ENCODE measurements at regions not wholly inside any gene's neighbourhood (a gene's known extent, or its start where the extent isn't known, plus 50 kb on each side); places are given as distances from the start of the nearest gene placed in this dataset.

DNA sequence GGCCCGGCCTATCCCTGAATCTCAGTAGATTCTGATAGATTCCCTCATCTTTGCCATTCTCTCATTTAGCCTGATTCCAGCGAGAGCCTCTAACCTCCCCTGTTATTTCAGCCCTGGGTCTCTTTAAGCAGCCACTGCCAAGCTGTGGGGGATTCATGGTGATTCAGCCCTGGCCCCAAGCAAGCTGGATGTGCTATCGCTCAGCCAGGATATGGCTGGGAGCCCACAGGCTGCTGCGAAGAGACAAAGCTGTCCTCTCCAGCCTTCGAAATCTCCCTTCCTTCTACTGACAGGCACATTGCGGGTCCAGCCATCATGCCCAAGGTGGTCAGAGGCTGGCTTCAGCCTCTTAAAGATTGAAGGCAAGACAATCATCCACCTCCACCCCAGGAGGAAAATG lies 394.1 kb downstream of the SOX9 start:
- 93% methylated on average over 6 of the region's 6 CpGs for WGBS
- no peak for DNase-seq (ENCODE audit: low read depth in 6 of 9, low spot score in 9 of 9)
- no peaks in the 10 kb centered on the region for H3K36me3 ChIP-seq (ENCODE audit: control insufficient read depth in 2 of 2, insufficient read depth in 2 of 2, low read length in 1 of 2)
- H3K4me3 ChIP-seq (ENCODE audit: low read length in 2 of 2) = no peak overlapping the region
- H3K27me3 ChIP-seq (ENCODE audit: control insufficient read depth in 2 of 2, insufficient read depth in 1 of 2, low read length in 1 of 2) = peaks cover 0 to 16% of the 10 kb centered on the region in 2 donors
- no peaks in the 10 kb centered on the region for H3K9me3 ChIP-seq (ENCODE audit: control insufficient read depth in 2 of 2, insufficient read depth in 1 of 2, low read length in 1 of 2)
- peaks cover 0 to 7% of the 10 kb centered on the region in 2 donors for H3K4me1 ChIP-seq (ENCODE audit: control insufficient read depth in 2 of 2, insufficient read depth in 2 of 2, low read length in 2 of 2)
- H3K27ac ChIP-seq (ENCODE audit: low read depth in 1 of 2, low read length in 1 of 2) = no peak overlapping the region

DNA sequence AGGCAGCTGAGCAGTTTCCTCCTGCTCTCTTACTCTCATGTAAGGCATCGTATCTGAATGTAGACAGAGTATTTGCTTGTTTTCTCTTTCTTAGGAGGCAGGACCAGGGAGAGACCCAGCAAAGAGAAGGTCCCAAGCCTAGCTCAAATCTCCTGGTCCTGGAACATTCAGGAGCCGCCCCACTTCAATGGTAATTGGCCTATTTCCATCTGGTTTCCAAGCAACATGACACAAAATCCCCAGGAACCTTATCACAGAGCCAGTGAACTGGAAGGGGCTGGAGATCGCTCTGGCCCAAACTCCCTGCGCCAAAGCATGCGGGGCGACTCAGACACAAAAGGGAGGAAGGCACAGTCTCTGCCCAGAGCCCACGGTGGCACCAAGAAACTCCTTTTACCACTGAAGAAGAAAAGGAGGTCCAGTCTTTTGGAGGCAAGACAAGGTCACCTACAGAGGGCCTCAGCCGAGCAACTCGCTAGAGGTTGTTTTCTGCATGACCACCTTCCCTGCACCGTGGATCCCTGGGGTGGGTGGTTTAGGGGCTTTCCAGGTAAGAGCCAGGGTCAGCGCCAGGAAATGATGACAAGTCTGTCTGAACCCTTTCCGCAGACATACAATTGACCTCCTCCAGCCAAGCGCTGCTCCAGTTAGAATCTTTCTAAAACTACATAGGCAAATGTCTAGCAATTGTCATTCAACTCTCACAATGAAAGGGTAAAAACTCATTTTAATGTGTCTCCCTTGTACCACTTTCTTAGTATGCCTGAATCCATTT lies 394.7 kb downstream of the SOX9 start:
- DNase-seq (ENCODE audit: low read depth in 6 of 9, low spot score in 9 of 9) = no peak

DNA sequence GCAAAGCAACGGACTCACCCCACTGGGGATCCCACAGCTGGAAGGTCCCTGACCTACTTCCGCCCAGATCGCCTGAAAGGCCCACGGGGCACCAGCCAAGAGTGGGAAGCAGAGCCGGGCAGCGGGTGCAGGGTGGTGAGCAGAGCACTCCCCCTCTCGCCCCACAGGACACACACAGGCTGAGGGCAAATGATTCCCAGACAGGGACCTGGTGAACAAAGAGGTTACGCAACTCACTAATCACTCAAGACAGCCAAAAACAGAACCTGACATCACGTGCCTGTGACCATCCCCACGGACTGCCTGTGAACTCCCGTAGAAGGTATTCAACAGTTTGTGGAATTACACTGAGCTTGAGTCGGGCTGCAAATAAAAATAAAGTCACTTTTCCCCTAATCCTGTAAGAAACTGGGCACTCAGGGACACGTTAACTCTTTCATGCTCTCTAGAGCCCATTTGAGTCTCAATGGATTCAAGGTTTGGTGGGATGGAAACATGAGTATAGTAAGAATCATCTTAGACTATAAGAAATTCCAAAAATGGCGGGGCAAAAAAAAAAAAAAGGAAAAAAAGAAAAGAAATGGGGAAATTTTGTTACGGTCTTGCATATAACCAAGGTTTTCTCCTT lies 396.1 kb downstream of the SOX9 start:
- Histone ChIP-seq H3K9me3 (ENCODE audit: control insufficient read depth in 2 of 2, insufficient read depth in 1 of 2, low read length in 1 of 2) (no peaks in the 10 kb centered on the region), H3K36me3 (ENCODE audit: control insufficient read depth in 2 of 2, insufficient read depth in 2 of 2, low read length in 1 of 2) (no peaks in the 10 kb centered on the region), H3K27ac (ENCODE audit: low read depth in 1 of 2, low read length in 1 of 2) (no peak overlapping the region), H3K27me3 (ENCODE audit: control insufficient read depth in 2 of 2, insufficient read depth in 1 of 2, low read length in 1 of 2) (peaks cover 0 to 16% of the 10 kb centered on the region in 2 donors), H3K4me1 (ENCODE audit: control insufficient read depth in 2 of 2, insufficient read depth in 2 of 2, low read length in 2 of 2) (peaks cover 0 to 7% of the 10 kb centered on the region in 2 donors), H3K4me3 (ENCODE audit: low read length in 2 of 2) (no peak overlapping the region)
- DNase-seq (ENCODE audit: low read depth in 6 of 9, low spot score in 9 of 9) = no peak
- WGBS = 75% methylated on average over 15 of the region's 15 CpGs

More for the DNA sequence above, 394.7 kb downstream of the SOX9 start:
- Histone ChIP-seq H3K36me3 (ENCODE audit: control insufficient read depth in 2 of 2, insufficient read depth in 2 of 2, low read length in 1 of 2) (no peaks in the 10 kb centered on the region), H3K27ac (ENCODE audit: low read depth in 1 of 2, low read length in 1 of 2) (no peak overlapping the region), H3K4me1 (ENCODE audit: control insufficient read depth in 2 of 2, insufficient read depth in 2 of 2, low read length in 2 of 2) (peaks cover 0 to 7% of the 10 kb centered on the region in 2 donors), H3K4me3 (ENCODE audit: low read length in 2 of 2) (no peak overlapping the region), H3K27me3 (ENCODE audit: control insufficient read depth in 2 of 2, insufficient read depth in 1 of 2, low read length in 1 of 2) (peaks cover 0 to 16% of the 10 kb centered on the region in 2 donors), H3K9me3 (ENCODE audit: control insufficient read depth in 2 of 2, insufficient read depth in 1 of 2, low read length in 1 of 2) (no peaks in the 10 kb centered on the region)
- 87% methylated on average over 13 of the region's 13 CpGs for WGBS

DNA sequence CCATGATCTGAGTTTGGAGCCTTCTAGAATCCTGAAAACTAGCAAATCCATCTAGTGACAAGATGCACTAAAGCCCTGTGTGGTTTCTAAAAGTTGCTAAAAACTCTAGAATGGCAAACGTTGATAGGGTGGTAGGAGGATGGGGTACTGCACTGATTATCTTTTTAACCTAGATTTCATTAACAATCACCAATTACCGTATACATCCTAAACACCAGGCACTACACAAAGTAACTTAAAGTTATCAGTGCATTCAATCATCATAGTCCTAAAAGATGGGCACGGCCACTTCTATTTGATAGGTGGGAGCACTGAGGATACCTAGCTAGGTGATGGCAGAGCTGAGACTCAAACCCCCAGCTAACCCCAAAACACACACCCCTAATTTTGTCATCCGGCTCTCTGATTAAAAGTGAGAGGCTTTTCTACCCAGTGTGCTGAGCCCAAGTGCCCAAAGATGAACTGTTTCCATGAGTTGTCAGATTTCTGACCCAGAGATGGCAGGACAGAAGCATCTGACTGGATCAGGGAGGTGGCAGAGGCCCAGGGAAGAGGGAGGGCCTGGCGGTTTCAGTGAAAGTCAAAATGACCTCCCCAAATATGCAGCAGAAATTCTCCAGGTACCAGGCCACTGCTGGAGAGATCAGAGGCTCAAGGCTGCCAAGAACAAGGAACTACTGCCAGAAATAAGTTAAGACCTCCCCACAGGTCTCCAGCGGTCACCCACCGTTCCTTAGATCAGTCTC lies 396.8 kb downstream of the SOX9 start:
- no peaks in the 10 kb centered on the region for H3K36me3 ChIP-seq (ENCODE audit: control insufficient read depth in 2 of 2, insufficient read depth in 2 of 2, low read length in 1 of 2)
- H3K27me3 ChIP-seq (ENCODE audit: control insufficient read depth in 2 of 2, insufficient read depth in 1 of 2, low read length in 1 of 2) = peaks cover 0 to 16% of the 10 kb centered on the region in 2 donors
- WGBS = 75% methylated on average over 7 of the region's 7 CpGs
- DNase-seq (ENCODE audit: low read depth in 6 of 9, low spot score in 9 of 9) = no peak
- H3K4me3 ChIP-seq (ENCODE audit: low read length in 2 of 2) = no peak overlapping the region
- H3K27ac ChIP-seq (ENCODE audit: low read depth in 1 of 2, low read length in 1 of 2) = no peak overlapping the region
- peaks cover 0 to 7% of the 10 kb centered on the region in 2 donors for H3K4me1 ChIP-seq (ENCODE audit: control insufficient read depth in 2 of 2, insufficient read depth in 2 of 2, low read length in 2 of 2)
- H3K9me3 ChIP-seq (ENCODE audit: control insufficient read depth in 2 of 2, insufficient read depth in 1 of 2, low read length in 1 of 2) = no peaks in the 10 kb centered on the region

DNA sequence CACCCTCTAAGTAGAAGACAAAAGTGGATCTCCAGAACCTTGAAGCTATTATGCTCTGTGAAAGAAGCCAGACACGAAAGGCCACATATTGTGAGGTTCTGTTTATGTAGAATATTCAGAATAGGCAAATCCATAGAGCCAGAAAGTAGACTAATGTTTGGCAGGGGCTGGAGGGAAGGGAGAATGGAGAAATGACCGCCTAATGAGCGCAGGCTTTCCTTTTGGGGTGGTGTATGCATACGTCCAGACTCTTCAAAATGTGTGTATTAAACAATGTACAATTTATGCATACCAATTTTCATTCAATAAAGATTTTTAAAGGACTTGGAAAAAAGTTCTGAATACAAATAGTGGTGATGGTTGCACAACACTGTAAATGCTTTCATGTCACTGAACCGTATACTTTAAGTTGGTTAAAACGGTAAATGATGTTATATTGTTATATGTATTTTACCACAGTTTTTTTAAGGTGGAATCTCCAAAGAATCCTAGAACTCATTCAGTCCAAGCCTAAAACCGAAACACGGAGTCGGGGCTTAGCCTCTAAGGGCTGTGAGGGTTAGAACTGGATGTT lies 397.4 kb downstream of the SOX9 start:
- no peaks in the 10 kb centered on the region for H3K9me3 ChIP-seq (ENCODE audit: control insufficient read depth in 2 of 2, insufficient read depth in 1 of 2, low read length in 1 of 2)
- 90% methylated on average over 9 of the region's 9 CpGs for WGBS
- no peak overlapping the region for H3K27ac ChIP-seq (ENCODE audit: low read depth in 1 of 2, low read length in 1 of 2)
- peaks cover 0 to 7% of the 10 kb centered on the region in 2 donors for H3K4me1 ChIP-seq (ENCODE audit: control insufficient read depth in 2 of 2, insufficient read depth in 2 of 2, low read length in 2 of 2)
- no peak for DNase-seq (ENCODE audit: low read depth in 6 of 9, low spot score in 9 of 9)
- no peak overlapping the region for H3K4me3 ChIP-seq (ENCODE audit: low read length in 2 of 2)
- H3K27me3 ChIP-seq (ENCODE audit: control insufficient read depth in 2 of 2, insufficient read depth in 1 of 2, low read length in 1 of 2) = peaks cover 0 to 16% of the 10 kb centered on the region in 2 donors
- no peaks in the 10 kb centered on the region for H3K36me3 ChIP-seq (ENCODE audit: control insufficient read depth in 2 of 2, insufficient read depth in 2 of 2, low read length in 1 of 2)

DNA sequence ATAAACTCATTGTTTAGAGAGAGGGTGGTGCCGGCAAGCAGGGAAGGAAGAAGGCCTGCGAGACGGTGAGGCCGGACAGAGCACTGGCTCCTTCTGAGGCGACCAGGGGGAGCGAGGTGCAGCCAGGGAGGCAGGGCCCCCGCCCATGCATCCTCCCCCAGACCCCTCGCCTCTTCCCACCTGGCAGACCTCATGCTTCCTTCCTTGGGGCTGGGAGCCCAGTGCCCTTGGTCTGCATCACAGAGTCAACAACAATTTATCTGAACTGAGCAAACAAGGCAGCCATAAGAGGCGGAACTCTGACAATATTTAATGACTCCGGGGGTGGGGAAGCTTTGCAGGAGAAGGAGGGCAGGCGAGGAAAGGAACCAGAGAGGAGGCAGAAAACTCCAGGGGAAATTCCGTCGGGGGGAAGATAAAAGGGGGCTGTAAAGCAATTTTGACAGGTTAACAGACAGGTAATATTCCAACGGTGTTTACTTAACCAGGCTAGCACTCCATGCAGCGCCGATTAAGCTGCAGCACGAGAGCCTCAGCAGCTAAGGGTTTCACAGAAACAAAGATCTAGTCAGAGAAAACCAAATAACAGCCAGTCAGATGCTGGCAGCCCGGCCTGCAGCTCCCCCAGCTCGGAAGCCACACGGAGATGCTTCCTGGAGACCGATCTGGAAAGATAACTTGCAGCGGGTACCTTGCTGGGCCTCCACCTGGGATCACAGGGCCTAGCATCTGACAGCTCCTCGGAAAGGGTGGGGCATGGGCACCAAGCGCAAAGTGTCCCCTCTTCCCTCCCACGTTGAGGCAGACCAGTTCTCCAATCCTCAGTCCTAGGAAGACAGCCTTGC lies 398.2 kb downstream of the SOX9 start:
- no peak overlapping the region for H3K4me3 ChIP-seq (ENCODE audit: low read length in 2 of 2)
- 39% methylated on average over 25 of the region's 25 CpGs for WGBS
- no peaks in the 10 kb centered on the region for H3K9me3 ChIP-seq (ENCODE audit: control insufficient read depth in 2 of 2, insufficient read depth in 1 of 2, low read length in 1 of 2)
- peaks cover 0 to 7% of the 10 kb centered on the region in 2 donors for H3K4me1 ChIP-seq (ENCODE audit: control insufficient read depth in 2 of 2, insufficient read depth in 2 of 2, low read length in 2 of 2)
- no peak for DNase-seq (ENCODE audit: low read depth in 6 of 9, low spot score in 9 of 9)
- H3K36me3 ChIP-seq (ENCODE audit: control insufficient read depth in 2 of 2, insufficient read depth in 2 of 2, low read length in 1 of 2) = no peaks in the 10 kb centered on the region
- peaks cover 0 to 16% of the 10 kb centered on the region in 2 donors for H3K27me3 ChIP-seq (ENCODE audit: control insufficient read depth in 2 of 2, insufficient read depth in 1 of 2, low read length in 1 of 2)
- no peak overlapping the region for H3K27ac ChIP-seq (ENCODE audit: low read depth in 1 of 2, low read length in 1 of 2)

DNA sequence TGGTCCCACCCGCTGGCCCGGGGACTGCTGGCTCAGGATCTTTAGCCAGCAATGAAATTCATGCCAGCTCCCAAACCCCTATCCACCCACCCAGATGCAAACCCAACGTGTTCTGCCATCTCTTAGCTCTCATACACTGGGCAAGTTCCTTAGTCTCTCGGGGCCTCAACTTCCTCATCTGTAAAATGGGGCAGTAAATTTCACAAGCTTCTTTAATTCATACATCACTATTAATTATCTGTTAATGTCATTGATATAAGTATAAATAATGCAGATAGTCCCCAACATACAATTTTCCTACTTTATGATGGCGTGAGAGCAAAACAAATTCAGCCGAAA lies 398.7 kb downstream of the SOX9 start:
- H3K4me3 ChIP-seq (ENCODE audit: low read length in 2 of 2) = no peak overlapping the region
- WGBS = 84% methylated on average over 6 of the region's 6 CpGs
- no peaks in the 10 kb centered on the region for H3K36me3 ChIP-seq (ENCODE audit: control insufficient read depth in 2 of 2, insufficient read depth in 2 of 2, low read length in 1 of 2)
- H3K4me1 ChIP-seq (ENCODE audit: control insufficient read depth in 2 of 2, insufficient read depth in 2 of 2, low read length in 2 of 2) = peaks cover 0 to 7% of the 10 kb centered on the region in 2 donors
- peaks cover 0 to 16% of the 10 kb centered on the region in 2 donors for H3K27me3 ChIP-seq (ENCODE audit: control insufficient read depth in 2 of 2, insufficient read depth in 1 of 2, low read length in 1 of 2)
- H3K9me3 ChIP-seq (ENCODE audit: control insufficient read depth in 2 of 2, insufficient read depth in 1 of 2, low read length in 1 of 2) = no peaks in the 10 kb centered on the region
- no peak for DNase-seq (ENCODE audit: low read depth in 6 of 9, low spot score in 9 of 9)
- no peak overlapping the region for H3K27ac ChIP-seq (ENCODE audit: low read depth in 1 of 2, low read length in 1 of 2)

DNA sequence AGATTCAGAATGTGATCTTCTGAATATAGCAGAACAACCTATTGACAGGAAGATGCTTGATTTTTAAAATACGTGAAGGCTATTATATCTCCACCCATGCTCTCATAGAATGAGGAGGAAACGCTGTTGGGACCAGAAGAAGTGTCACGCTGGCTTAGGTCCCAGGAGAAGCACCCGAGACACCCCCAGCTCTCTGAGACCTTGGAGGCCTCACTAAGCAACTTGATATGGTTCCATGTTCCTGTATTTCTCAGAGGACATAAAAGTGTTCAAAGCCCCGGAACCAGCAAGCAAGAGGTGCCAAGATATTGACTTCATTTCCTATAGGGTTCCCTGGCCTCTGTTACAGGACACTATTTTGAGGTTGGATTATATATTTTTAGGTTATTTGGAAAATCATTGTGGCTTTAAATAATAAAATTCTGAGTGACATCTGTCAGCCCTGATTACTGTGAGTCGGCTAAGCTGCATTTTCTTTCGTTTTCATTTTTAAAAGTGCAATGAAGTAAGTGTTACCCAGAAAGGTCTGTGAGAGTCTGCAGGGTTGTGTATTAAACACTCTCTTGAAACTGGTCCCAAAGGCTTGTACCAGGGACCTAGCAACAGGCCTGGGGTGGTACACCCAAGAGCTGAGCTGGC lies 400.0 kb downstream of the SOX9 start:
- no peak for DNase-seq (ENCODE audit: low read depth in 6 of 9, low spot score in 9 of 9)
- no peaks in the 10 kb centered on the region for H3K36me3 ChIP-seq (ENCODE audit: control insufficient read depth in 2 of 2, insufficient read depth in 2 of 2, low read length in 1 of 2)
- H3K4me1 ChIP-seq (ENCODE audit: control insufficient read depth in 2 of 2, insufficient read depth in 2 of 2, low read length in 2 of 2) = peaks cover 0 to 4% of the 10 kb centered on the region in 2 donors
- no peak overlapping the region for H3K4me3 ChIP-seq (ENCODE audit: low read length in 2 of 2)
- no peaks in the 10 kb centered on the region for H3K9me3 ChIP-seq (ENCODE audit: control insufficient read depth in 2 of 2, insufficient read depth in 1 of 2, low read length in 1 of 2)
- peaks cover 0 to 16% of the 10 kb centered on the region in 2 donors for H3K27me3 ChIP-seq (ENCODE audit: control insufficient read depth in 2 of 2, insufficient read depth in 1 of 2, low read length in 1 of 2)
- no peak overlapping the region for H3K27ac ChIP-seq (ENCODE audit: low read depth in 1 of 2, low read length in 1 of 2)
- 93% methylated on average over 7 of the region's 7 CpGs for WGBS

All from thymus (tissue), 11 donors.